DOHH2 (cell line): ENCODE measurements at regions not wholly inside any gene's neighbourhood (a gene's known extent, or its start where the extent isn't known, plus 50 kb on each side); places are given as distances from the start of the nearest gene placed in this dataset.

Source experiments
- CTCF ChIP-seq: fragments of 200-600 bp; sonication (generic); IDR thresholded peaks from one replicate; pipeline ENCODE4 v1.5.1; 2014; ENCODE audit warnings: antibody characterized with exemption, mild to moderate bottlenecking, low read depth, low read length; ENCODE audit not compliant: poor library complexity, severe bottlenecking
- EZH2phosphoT487 ChIP-seq: fragments of 200-600 bp; sonication (generic); IDR thresholded peaks from 2 replicates; pipeline ENCODE4 v1.6.1; 2017; ENCODE audit warnings: borderline replicate concordance, mild to moderate bottlenecking, antibody characterized with exemption, low read length, moderate library complexity, mixed read lengths

GRCh38 chr15:81507831-81508230, 133.8 kb upstream of the TMC3 start:
- no peak for TF ChIP-seq CTCF
- no peak for TF ChIP-seq EZH2phosphoT487
